ENCODE measurements at regions not wholly inside any gene's neighbourhood (a gene's known extent, or its start where the extent isn't known, plus 50 kb on each side); places are given as distances from the start of the nearest gene placed in this dataset.

- Histone ChIP-seq H3K4me3 (replicated peaks; ENCODE audit: low read depth, low read length) (no peak overlapping the region), H3K36me3 (ENCODE audit: control insufficient read depth, insufficient read depth, low read length) (no peaks in the 10 kb centered on the region), H3K27me3 (replicated peaks; ENCODE audit: control insufficient read depth, insufficient read depth, low read length) (no peaks in the 10 kb centered on the region)
- DNase-seq (ENCODE audit: extremely low read depth, insufficient read length), result no peak
- TF ChIP-seq CTCF (IDR thresholded peaks at IDR 0.05; ENCODE audit: insufficient read depth, low read length, poor library complexity, severe bottlenecking), result no peak
These were observed 129.3 kb upstream of the GPC1 start for GRCh38 chr2:240306185-240306584.

- Histone ChIP-seq H3K27me3 (replicated peaks; ENCODE audit: control insufficient read depth, insufficient read depth, low read length) (0 out of 2 replicates have a peak, but pooled peaks cover 2% of the 10 kb centered on the region), H3K36me3 (ENCODE audit: control insufficient read depth, insufficient read depth, low read length) (no peaks in the 10 kb centered on the region), H3K4me3 (replicated peaks; ENCODE audit: low read depth, low read length) (no peak overlapping the region)
- no peak for TF ChIP-seq CTCF (IDR thresholded peaks at IDR 0.05; ENCODE audit: insufficient read depth, low read length, poor library complexity, severe bottlenecking)
- no peak for DNase-seq (ENCODE audit: extremely low read depth, insufficient read length)
These were observed 127.3 kb upstream of the GPC1 start for GRCh38 chr2:240308111-240308651.

GRCh38 chr2:240309214-240309613, 126.2 kb upstream of the GPC1 start:
- TF ChIP-seq CTCF (IDR thresholded peaks at IDR 0.05; ENCODE audit: insufficient read depth, low read length, poor library complexity, severe bottlenecking), result no peak

GRCh38 chr2:240310201-240310600, 125.3 kb upstream of the GPC1 start:
- no peak for DNase-seq (ENCODE audit: extremely low read depth, insufficient read length)
- H3K4me3 ChIP-seq (replicated peaks; ENCODE audit: low read depth, low read length), result no peak overlapping the region
- H3K27me3 ChIP-seq (replicated peaks; ENCODE audit: control insufficient read depth, insufficient read depth, low read length), result 0 out of 2 replicates have a peak, but pooled peaks cover 2% of the 10 kb centered on the region
- H3K36me3 ChIP-seq (ENCODE audit: control insufficient read depth, insufficient read depth, low read length), result no peaks in the 10 kb centered on the region
- no peak for TF ChIP-seq CTCF (IDR thresholded peaks at IDR 0.05; ENCODE audit: insufficient read depth, low read length, poor library complexity, severe bottlenecking)

More at GRCh38 chr2:240309214-240309613, 126.2 kb upstream of the GPC1 start:
- H3K36me3 ChIP-seq (ENCODE audit: control insufficient read depth, insufficient read depth, low read length), result no peaks in the 10 kb centered on the region
- H3K4me3 ChIP-seq (replicated peaks; ENCODE audit: low read depth, low read length), result no peak overlapping the region
- H3K27me3 ChIP-seq (replicated peaks; ENCODE audit: control insufficient read depth, insufficient read depth, low read length), result 0 out of 2 replicates have a peak, but pooled peaks cover 2% of the 10 kb centered on the region
- DNase-seq (ENCODE audit: extremely low read depth, insufficient read length), result no peak

- Histone ChIP-seq H3K4me3 (replicated peaks; ENCODE audit: low read depth, low read length) (no peak overlapping the region), H3K36me3 (ENCODE audit: control insufficient read depth, insufficient read depth, low read length) (no peaks in the 10 kb centered on the region), H3K27me3 (replicated peaks; ENCODE audit: control insufficient read depth, insufficient read depth, low read length) (0 out of 2 replicates have a peak, but pooled peaks cover 2% of the 10 kb centered on the region)
- no peak for DNase-seq (ENCODE audit: extremely low read depth, insufficient read length)
- no peak for TF ChIP-seq CTCF (IDR thresholded peaks at IDR 0.05; ENCODE audit: insufficient read depth, low read length, poor library complexity, severe bottlenecking)
These were observed 124.8 kb upstream of the GPC1 start for GRCh38 chr2:240310645-240311044.

GRCh38 chr2:240311821-240312220, 123.6 kb upstream of the GPC1 start:
- Histone ChIP-seq H3K27me3 (replicated peaks; ENCODE audit: control insufficient read depth, insufficient read depth, low read length) (0 out of 2 replicates have a peak, but pooled peaks cover 2% of the 10 kb centered on the region), H3K4me3 (replicated peaks; ENCODE audit: low read depth, low read length) (no peak overlapping the region), H3K36me3 (ENCODE audit: control insufficient read depth, insufficient read depth, low read length) (no peaks in the 10 kb centered on the region)
- no peak for DNase-seq (ENCODE audit: extremely low read depth, insufficient read length)
- TF ChIP-seq CTCF (IDR thresholded peaks at IDR 0.05; ENCODE audit: insufficient read depth, low read length, poor library complexity, severe bottlenecking), result no peak

Data from GM06990 (cell line).